Stomach smooth muscle (tissue), 2 donors: ENCODE measurements at regions not wholly inside any gene's neighbourhood (a gene's known extent, or its start where the extent isn't known, plus 50 kb on each side); places are given as distances from the start of the nearest gene placed in this dataset.

ENCODE experiments used
- H3K27ac ChIP-seq: one replicate; pipeline ENCODE4 v1.7.0; 2013; ENCODE audit warnings: mild to moderate bottlenecking, low read length, inconsistent platforms
- H3K27me3 ChIP-seq, 2 donors: one replicate each; pipeline ENCODE4 v1.7.0; 2013; ENCODE audit warnings: low read length in 2 of 2; ENCODE audit not compliant: insufficient read depth in 2 of 2, control insufficient read depth in 1 of 2
- H3K36me3 ChIP-seq, 2 donors: one replicate each; pipeline ENCODE4 v1.7.0; 2013; ENCODE audit warnings: low read length in 2 of 2; ENCODE audit not compliant: control insufficient read depth in 2 of 2, insufficient read depth in 2 of 2
- H3K4me1 ChIP-seq: one replicate; pipeline ENCODE4 v1.7.0; 2013; ENCODE audit warnings: low read length; ENCODE audit not compliant: control insufficient read depth, insufficient read depth
- H3K4me3 ChIP-seq, 2 donors: one replicate each; pipeline ENCODE4 v1.7.0; 2013; ENCODE audit warnings: low read length in 2 of 2
- H3K9ac ChIP-seq, 2 donors: one replicate each; pipeline ENCODE4 v1.7.0; 2013; ENCODE audit warnings: low read length in 2 of 2, mild to moderate bottlenecking in 1 of 2
- H3K9me3 ChIP-seq, 2 donors: one replicate each; pipeline ENCODE4 v1.7.0; 2013; ENCODE audit warnings: low read length in 2 of 2; ENCODE audit not compliant: control insufficient read depth in 2 of 2
- donor health status: healthy.
- donor health status: Pancreatic carcinoma.

DNA sequence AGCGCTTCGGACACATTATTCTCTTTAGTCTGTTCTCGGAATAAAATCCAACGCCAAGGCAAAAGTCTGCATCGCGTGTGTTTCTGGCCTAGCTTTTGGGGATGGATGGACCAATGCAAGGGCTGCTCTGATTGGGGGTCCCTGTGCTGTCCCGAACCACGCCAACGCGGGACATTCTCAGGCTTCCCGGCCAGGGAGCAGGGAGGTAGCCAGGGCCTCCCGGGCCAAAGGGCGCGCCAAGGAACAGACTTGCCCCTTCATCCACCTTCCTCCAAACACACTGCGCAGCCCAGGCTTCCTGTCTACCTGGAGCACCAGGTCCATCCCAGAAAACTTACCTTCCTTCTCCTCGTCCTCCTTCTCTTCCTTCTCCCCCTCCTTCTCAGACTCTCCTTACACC lies 113.0 kb upstream of the SELENOP start:
- Histone ChIP-seq H3K27ac (no peak overlapping the region), H3K27me3 (no peaks in the 10 kb centered on the region), H3K9me3 (peaks cover 0 to 3% of the 10 kb centered on the region in 2 donors), H3K4me1 (no peaks in the 10 kb centered on the region), H3K36me3 (no peaks in the 10 kb centered on the region), H3K9ac (no peak overlapping the region), H3K4me3 (no peak overlapping the region)

DNA sequence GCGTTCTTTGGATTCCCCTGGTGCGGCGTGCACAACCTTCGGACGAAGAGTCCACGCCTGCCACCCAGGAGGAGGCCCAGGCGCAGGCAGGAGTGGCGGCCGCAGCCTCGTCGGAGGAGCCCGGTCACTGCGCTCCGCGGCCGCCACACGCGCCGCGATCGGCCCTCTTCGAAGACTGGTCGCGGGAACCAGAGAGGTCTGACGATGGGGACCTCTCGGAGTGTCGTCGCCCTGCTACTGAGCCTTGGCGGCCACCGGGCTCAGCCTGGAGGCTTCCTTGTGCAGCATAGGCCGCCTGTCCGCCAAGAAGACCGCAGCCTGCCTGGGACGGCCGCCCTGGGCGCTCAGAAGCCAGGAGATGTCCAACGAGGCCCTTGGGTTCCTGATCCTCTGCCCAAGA lies 112.5 kb upstream of the SELENOP start:
- no peaks in the 10 kb centered on the region for H3K36me3 ChIP-seq
- no peaks in the 10 kb centered on the region for H3K4me1 ChIP-seq
- no peak overlapping the region for H3K9ac ChIP-seq
- H3K9me3 ChIP-seq: peaks cover 0 to 3% of the 10 kb centered on the region in 2 donors
- H3K27ac ChIP-seq: no peak overlapping the region
- H3K27me3 ChIP-seq: no peaks in the 10 kb centered on the region
- no peak overlapping the region for H3K4me3 ChIP-seq

DNA sequence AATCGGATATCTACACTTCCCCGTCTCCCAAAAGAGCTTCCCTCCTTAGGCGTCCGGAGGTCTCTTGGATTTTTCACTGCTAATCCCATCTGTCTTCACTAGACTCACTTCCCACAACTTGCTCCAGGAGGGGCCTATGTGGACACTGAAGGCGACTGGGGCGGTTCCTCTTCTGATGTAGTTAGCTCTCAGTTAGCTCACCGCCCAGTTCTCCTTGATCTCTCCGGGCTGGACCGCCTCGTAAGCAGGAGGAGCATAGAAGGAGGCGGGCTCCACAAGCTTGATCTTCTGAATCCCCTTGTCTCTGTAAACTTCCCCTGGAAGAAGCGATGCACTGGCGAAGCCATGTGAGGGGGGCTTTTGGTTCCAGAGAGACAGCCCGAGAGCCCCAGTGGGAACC lies 112.0 kb upstream of the SELENOP start:
- no peak overlapping the region for H3K4me3 ChIP-seq
- no peaks in the 10 kb centered on the region for H3K4me1 ChIP-seq
- H3K27me3 ChIP-seq: no peaks in the 10 kb centered on the region
- no peaks in the 10 kb centered on the region for H3K36me3 ChIP-seq
- peaks cover 0 to 3% of the 10 kb centered on the region in 2 donors for H3K9me3 ChIP-seq
- no peak overlapping the region for H3K9ac ChIP-seq
- no peak overlapping the region for H3K27ac ChIP-seq

DNA sequence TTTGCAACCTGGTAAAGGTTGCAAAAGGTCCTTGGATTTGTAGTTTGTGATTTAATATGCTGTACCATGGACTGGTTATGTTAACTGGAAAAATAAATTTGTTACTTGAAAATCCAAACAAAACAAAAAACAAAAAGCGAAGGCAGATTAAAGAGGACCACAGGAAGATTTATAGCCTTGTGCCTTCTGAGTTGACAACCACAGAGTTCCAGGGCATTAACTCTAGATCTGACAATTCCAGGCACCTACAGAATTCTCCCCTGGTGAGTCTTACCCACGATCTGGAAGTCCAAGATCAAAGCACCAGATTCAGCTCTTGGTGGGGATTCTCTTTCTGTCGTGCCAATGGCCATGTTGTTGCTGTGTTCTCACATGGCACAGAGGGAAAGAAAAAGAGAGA lies 107.9 kb upstream of the SELENOP start:
- Histone ChIP-seq H3K27ac (no peak overlapping the region), H3K4me3 (no peak overlapping the region), H3K9me3 (no peaks in the 10 kb centered on the region), H3K27me3 (no peaks in the 10 kb centered on the region), H3K4me1 (no peaks in the 10 kb centered on the region), H3K9ac (no peak overlapping the region), H3K36me3 (no peaks in the 10 kb centered on the region)

DNA sequence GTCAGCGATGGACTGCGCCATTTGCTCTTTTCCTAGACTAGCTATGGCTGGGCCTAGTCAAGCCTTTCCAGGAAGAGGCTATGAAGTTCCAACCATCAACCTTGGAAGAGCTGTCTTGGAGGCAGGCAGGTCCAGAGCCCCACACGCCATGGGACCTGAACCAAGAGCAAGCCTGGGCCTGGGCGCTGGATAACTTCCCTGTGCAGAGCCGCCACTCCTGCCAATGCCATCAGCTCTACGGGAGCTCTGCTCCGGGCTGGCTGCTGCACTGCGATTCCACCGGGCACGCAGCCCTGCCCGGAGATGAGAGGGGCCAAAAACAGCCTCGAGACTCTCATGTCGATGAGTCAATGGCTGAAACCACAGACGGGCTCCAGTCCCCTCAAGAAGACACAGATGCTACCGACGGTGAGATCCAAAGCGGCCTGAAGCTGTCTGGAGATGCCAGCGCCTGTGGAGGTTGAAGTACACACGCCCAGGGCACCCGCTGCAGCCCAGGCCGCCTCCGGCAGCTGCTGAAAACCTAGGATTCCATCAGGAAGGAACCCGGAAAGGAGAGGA lies 103.7 kb upstream of the SELENOP start:
- no peaks in the 10 kb centered on the region for H3K9me3 ChIP-seq
- no peak overlapping the region for H3K4me3 ChIP-seq
- H3K9ac ChIP-seq: no peak overlapping the region
- no peaks in the 10 kb centered on the region for H3K4me1 ChIP-seq
- H3K27me3 ChIP-seq: no peaks in the 10 kb centered on the region
- no peaks in the 10 kb centered on the region for H3K36me3 ChIP-seq
- no peak overlapping the region for H3K27ac ChIP-seq

DNA sequence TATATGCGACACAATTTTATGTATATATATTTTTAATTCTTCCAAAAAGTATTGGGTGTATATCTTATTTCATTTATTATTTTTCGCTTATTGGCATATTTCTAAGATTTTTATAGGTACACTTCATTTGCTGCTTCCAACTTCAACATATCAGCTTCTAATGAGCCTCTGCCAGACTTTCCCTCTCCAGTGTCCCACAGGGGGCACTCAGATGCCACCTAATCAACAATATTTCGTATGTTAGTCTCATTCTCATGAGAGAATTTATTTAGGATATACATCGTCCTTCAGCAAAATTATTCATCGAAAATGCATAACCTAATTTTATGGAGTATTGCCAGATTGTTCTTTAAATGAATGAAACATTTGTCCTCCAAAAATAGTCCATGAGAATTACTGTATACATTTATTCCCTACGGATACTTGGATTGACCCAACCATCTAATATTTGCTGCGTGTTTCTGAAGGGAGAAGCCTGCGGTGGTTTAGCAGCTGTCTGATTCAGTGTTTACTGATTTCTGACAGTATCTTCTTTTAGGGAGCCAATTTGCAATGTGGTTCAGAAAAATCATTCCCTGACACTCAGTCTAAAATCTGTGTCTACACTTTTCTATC lies 100.6 kb upstream of the SELENOP start:
- Histone ChIP-seq H3K36me3 (no peaks in the 10 kb centered on the region), H3K4me3 (no peak overlapping the region), H3K9ac (no peak overlapping the region), H3K27me3 (peaks cover 0 to 3% of the 10 kb centered on the region in 2 donors), H3K4me1 (peaks cover 5% of the 10 kb centered on the region), H3K27ac (no peak overlapping the region), H3K9me3 (no peaks in the 10 kb centered on the region)

DNA sequence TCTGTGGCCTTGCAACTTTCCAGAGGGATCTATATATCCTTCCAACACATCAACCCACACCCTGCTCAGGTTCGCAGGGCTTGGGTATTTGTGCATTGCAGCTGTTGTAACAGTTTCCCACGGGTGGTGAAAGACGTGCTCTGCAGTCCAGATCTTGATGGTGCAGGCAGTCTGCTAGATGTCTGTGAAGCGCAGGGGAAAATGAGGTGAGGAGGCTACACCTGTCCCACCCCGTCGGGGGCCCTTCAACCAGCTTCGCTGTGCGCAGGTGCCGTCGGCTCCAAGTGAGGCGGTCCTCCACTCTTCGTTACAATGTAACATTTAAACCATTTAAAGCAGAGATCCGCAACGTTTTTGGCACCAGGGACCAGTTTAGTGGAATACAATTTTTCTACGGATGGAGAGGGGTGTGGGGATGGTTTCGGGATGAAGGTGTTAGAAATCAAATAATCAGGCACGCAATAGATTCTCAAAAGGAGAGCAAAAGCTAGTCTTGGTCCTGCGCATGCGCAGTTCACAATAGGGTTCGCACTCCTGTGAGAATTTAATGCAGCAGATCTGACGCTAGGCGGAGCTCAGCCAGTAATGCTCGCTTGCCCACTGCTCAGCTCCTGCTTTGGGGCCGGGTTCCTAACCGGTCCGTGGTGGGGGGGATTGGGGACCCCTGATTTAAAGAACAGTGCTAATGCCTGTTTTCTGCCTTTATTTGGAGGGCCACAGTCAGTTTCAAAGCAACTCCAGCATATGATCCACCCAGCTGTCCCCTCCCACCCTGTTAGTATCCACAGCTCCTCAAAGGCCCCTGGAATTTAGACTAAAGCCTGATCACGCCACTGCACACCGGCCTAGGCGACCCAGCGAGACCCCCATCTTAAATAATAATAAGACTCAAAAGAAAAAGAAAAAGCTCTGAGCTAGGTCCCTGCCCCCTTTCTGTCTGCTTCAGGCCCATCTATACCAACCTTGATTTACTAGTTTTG lies 97.1 kb upstream of the SELENOP start:
- Histone ChIP-seq H3K4me3 (peak overlapping the region; percentile 68 to 84), H3K27ac (no peak overlapping the region), H3K9me3 (no peaks in the 10 kb centered on the region), H3K9ac (peak overlapping the region; percentile 16 to 52), H3K27me3 (peaks cover 2 to 3% of the 10 kb centered on the region in 2 donors), H3K4me1 (peaks cover 5% of the 10 kb centered on the region), H3K36me3 (no peaks in the 10 kb centered on the region)

DNA sequence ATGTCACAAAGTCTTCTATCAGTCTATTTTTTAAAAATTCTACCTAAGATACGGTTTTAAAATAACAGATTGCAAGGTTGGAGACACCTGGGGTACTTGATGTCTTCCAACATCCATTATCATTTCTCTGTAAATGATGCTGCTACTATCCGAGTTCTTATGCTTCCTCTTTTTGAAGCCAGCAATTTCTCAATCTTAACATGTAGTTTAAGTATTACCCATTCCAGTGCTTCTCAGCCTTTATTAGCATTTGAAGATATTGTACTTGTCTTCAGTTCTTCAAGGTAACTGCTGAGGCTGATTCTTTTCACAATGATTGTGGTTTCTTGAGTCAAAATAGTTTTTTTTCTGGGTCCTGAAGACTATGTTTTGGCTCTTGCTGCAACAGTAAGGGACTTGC lies 96.4 kb upstream of the SELENOP start:
- no peaks in the 10 kb centered on the region for H3K9me3 ChIP-seq
- peak overlapping the region; percentile 68 to 84 for H3K4me3 ChIP-seq
- H3K4me1 ChIP-seq: peaks cover 5% of the 10 kb centered on the region
- H3K27ac ChIP-seq: no peak overlapping the region
- H3K36me3 ChIP-seq: no peaks in the 10 kb centered on the region
- peaks cover 2 to 3% of the 10 kb centered on the region in 2 donors for H3K27me3 ChIP-seq
- no peak overlapping the region for H3K9ac ChIP-seq

DNA sequence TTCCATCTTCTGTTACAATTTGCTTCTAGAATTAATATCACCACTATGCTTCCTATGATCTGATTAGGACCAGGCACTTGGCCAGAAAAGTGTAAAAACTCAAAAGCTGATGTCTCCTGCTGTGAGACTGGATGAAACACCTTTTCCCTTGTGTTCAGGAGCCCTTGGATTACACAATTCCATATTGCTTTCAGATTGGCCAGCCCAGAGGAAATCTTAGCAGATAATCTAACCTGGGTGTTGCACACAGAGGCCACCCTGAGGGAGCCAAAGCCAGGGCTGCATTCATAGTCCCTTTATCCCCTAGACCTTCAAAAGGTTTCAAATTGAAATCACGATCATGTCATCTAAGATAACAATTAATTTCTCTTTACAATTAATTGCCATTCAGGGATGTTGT lies 94.1 kb upstream of the SELENOP start:
- no peak overlapping the region for H3K27ac ChIP-seq
- H3K4me3 ChIP-seq: no peak overlapping the region
- H3K27me3 ChIP-seq: peaks cover 2 to 3% of the 10 kb centered on the region in 2 donors
- peaks cover 5% of the 10 kb centered on the region for H3K4me1 ChIP-seq
- no peaks in the 10 kb centered on the region for H3K36me3 ChIP-seq
- H3K9ac ChIP-seq: no peak overlapping the region
- H3K9me3 ChIP-seq: no peaks in the 10 kb centered on the region

DNA sequence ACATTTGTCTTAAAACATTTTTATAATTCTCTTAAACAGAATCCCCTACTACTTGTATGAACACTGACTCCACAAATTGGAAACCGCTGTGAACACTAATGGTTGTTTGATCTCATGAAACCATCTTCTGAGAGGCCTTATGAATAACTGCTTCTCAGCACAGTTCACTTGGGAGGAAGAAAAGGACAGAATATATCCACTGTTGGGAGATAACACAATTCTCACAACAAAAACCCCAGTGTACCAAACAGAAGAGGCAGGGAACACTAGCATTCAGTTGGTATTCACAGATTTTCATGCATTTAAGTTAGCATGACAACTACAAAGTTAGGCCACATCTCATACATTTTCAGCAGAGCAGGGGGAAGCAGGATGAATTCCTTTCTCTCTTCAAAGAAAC lies 89.0 kb upstream of the SELENOP start:
- no peak overlapping the region for H3K27ac ChIP-seq
- H3K36me3 ChIP-seq: no peaks in the 10 kb centered on the region
- peaks cover 0 to 2% of the 10 kb centered on the region in 2 donors for H3K27me3 ChIP-seq
- H3K4me1 ChIP-seq: no peaks in the 10 kb centered on the region
- no peak overlapping the region for H3K4me3 ChIP-seq
- no peak overlapping the region for H3K9ac ChIP-seq
- H3K9me3 ChIP-seq: no peaks in the 10 kb centered on the region
